HG03064 (cell line): ENCODE measurements at regions not wholly inside any gene's neighbourhood (a gene's known extent, or its start where the extent isn't known, plus 50 kb on each side); places are given as distances from the start of the nearest gene placed in this dataset.

Source experiments
- ATAC-seq: cut with Tn5 transposase; IDR thresholded peaks from one replicate; pipeline ENCODE4 v1.9.1; 2021; ENCODE audit warnings: low read depth; ENCODE audit not compliant: unreplicated experiment

GRCh38 chr1:5554784-5555183, 437.4 kb downstream of the NPHP4 start:
- ATAC-seq, result no peak

- ATAC-seq, result no peak
These were observed 438.1 kb downstream of the NPHP4 start for GRCh38 chr1:5554111-5554510.

GRCh38 chr1:5552787-5553484, 439.3 kb downstream of the NPHP4 start:
- ATAC-seq, result no peak

- ATAC-seq, result no peak
These were observed 440.8 kb downstream of the NPHP4 start for GRCh38 chr1:5551274-5551975.

- no peak for ATAC-seq
These were observed 444.0 kb downstream of the NPHP4 start for GRCh38 chr1:5548266-5548665.

GRCh38 chr1:5543235-5543634, 449.0 kb downstream of the NPHP4 start:
- no peak for ATAC-seq

- no peak for ATAC-seq
These were observed 459.4 kb downstream of the NPHP4 start for GRCh38 chr1:5532811-5533210.

- ATAC-seq, result no peak
These were observed 465.2 kb downstream of the NPHP4 start for GRCh38 chr1:5526822-5527551.

- ATAC-seq, result no peak
These were observed 465.9 kb downstream of the NPHP4 start for GRCh38 chr1:5526385-5526750.

GRCh38 chr1:5525597-5526384, 466.4 kb downstream of the NPHP4 start:
- no peak for ATAC-seq

- ATAC-seq, result no peak
These were observed 469.6 kb downstream of the NPHP4 start for GRCh38 chr1:5522531-5523145.

- ATAC-seq, result no peak
These were observed 472.7 kb downstream of the NPHP4 start for GRCh38 chr1:5519366-5520135.

- no peak for ATAC-seq
These were observed 475.5 kb downstream of the NPHP4 start for GRCh38 chr1:5516756-5517155.

GRCh38 chr1:5515501-5515900, 476.7 kb downstream of the NPHP4 start:
- ATAC-seq, result no peak

- no peak for ATAC-seq
These were observed 477.6 kb downstream of the NPHP4 start for GRCh38 chr1:5514527-5515183.

- ATAC-seq, result no peak
These were observed 478.2 kb downstream of the NPHP4 start for GRCh38 chr1:5513846-5514526.

GRCh38 chr1:5513179-5513578, 479.0 kb downstream of the NPHP4 start:
- ATAC-seq, result no peak

GRCh38 chr1:5511381-5512097, 480.7 kb downstream of the NPHP4 start:
- no peak for ATAC-seq
